ENCODE measurements at regions not wholly inside any gene's neighbourhood (a gene's known extent, or its start where the extent isn't known, plus 50 kb on each side); places are given as distances from the start of the nearest gene placed in this dataset.

DNA sequence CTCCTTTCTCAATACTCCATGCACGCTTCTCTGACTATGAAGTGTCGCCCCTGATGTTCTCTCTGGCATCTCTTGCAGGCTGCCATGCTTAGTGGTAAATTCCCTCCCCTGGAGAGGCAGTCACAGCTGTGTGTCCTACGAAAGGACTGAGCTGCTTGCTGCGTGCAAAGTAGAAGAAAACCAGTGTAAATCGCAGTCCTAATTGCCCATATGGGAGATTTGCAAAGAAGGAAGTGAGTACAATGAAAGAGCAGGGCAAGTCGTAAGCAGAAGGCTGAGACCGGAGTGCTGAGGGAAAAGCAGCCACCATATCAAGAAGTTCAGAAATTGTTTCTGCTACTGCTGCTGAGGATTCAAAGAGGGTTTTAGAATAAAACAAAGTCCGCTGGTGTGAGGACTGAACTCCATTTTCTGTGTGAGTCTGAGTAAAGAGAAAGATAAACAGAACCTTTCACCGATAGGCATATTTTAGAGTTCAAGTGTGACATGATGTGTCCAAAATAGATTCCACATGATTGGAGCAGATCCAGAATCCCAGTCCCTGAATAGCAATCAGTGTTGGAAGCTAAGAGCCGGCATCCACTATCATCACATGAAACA lies 507.8 kb upstream of the MPDZ start:
- Histone ChIP-seq H3K9ac (ENCODE audit: low read depth, low read length) (no peak overlapping the region), H3K36me3 (ENCODE audit: insufficient read depth, low read length) (no peaks in the 10 kb centered on the region), H3K4me1 (ENCODE audit: insufficient read depth, low read length) (0 out of 2 replicates have a peak, but pooled peaks cover 2% of the 10 kb centered on the region), H3K9me3 (ENCODE audit: insufficient read depth, low read depth, low read length) (no peaks in the 10 kb centered on the region), H3K27me3 (ENCODE audit: insufficient read depth, low read length) (no peaks in the 10 kb centered on the region), H3K4me3 (ENCODE audit: low read length) (no peak overlapping the region), H3K27ac (ENCODE audit: low read depth, low read length) (no peak overlapping the region)
- WGBS: 90% methylated on average over 10 of the region's 10 CpGs

DNA sequence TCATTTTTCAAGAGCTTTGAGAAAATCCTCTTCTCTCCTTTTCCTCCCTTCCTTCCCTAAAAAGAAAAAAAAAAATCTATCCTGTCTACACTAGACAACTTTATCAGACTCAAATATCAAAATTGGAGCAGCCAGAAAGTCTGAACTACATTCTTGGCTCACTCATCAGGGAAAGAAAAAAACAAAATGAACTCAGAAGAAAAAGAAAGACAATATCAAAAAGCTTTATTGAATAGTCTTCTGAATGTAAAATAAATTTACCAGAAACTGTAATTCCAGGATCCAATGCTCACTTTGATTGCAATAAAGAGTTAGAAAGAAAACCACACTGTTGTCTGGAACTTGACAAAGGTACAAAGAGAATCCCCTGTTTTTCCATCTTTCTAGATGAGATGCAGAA lies 507.2 kb upstream of the MPDZ start:
- Histone ChIP-seq H3K27me3 (ENCODE audit: insufficient read depth, low read length) (no peaks in the 10 kb centered on the region), H3K27ac (ENCODE audit: low read depth, low read length) (no peak overlapping the region)

DNA sequence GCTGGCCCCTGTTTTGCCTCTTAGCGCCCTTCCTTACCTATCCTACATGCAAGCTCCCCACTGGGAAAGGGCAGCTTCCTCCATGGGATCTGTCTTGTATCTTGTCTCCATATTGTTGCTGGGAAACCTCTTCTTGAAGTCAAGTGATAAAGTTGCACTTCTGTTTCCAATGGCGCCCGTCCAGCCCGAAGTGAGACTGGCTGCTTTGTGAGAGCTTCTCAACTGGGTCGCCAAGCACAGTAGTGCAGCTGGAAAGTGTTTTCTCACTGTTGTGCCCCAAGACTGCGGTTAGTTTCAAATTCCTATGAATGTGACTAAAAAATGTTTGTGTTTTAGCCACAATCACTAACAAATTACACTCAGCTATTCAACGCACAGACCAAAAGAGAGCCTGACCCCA lies 506.6 kb upstream of the MPDZ start:
- Histone ChIP-seq H3K27me3 (ENCODE audit: insufficient read depth, low read length) (no peaks in the 10 kb centered on the region), H3K9ac (ENCODE audit: low read depth, low read length) (no peak overlapping the region), H3K36me3 (ENCODE audit: insufficient read depth, low read length) (no peaks in the 10 kb centered on the region), H3K9me3 (ENCODE audit: insufficient read depth, low read depth, low read length) (no peaks in the 10 kb centered on the region), H3K27ac (ENCODE audit: low read depth, low read length) (no peak overlapping the region), H3K4me3 (ENCODE audit: low read length) (no peak overlapping the region), H3K4me1 (ENCODE audit: insufficient read depth, low read length) (0 out of 2 replicates have a peak, but pooled peaks cover 2% of the 10 kb centered on the region)
- 90% methylated on average over 7 of the region's 7 CpGs for WGBS

More for the DNA sequence above, 507.2 kb upstream of the MPDZ start:
- Histone ChIP-seq H3K36me3 (ENCODE audit: insufficient read depth, low read length) (no peaks in the 10 kb centered on the region), H3K9ac (ENCODE audit: low read depth, low read length) (no peak overlapping the region), H3K9me3 (ENCODE audit: insufficient read depth, low read depth, low read length) (no peaks in the 10 kb centered on the region), H3K4me3 (ENCODE audit: low read length) (no peak overlapping the region), H3K4me1 (ENCODE audit: insufficient read depth, low read length) (0 out of 2 replicates have a peak, but pooled peaks cover 2% of the 10 kb centered on the region)

DNA sequence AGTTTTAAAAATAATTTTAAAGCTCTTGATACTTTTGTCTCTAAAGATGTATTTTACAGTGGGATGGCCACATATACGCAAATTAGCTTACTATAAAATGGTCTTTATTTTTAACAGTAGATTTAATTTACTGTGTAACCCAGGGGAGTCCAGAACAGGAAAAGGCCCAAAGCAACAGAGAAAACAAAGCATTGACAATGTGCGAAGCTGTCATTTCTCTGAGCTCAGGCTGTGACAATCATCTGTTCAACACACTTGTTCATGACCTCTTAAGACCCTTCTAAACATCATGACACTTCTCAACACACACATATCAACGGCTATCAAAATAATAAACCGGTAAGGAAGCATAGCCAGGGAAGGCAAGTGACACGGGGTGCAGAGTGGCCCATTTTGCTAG lies 499.6 kb upstream of the MPDZ start:
- Histone ChIP-seq H3K36me3 (ENCODE audit: insufficient read depth, low read length) (no peaks in the 10 kb centered on the region), H3K4me3 (ENCODE audit: low read length) (no peak overlapping the region), H3K27me3 (ENCODE audit: insufficient read depth, low read length) (no peaks in the 10 kb centered on the region), H3K9ac (ENCODE audit: low read depth, low read length) (no peak overlapping the region), H3K9me3 (ENCODE audit: insufficient read depth, low read depth, low read length) (no peaks in the 10 kb centered on the region), H3K4me1 (ENCODE audit: insufficient read depth, low read length) (peaks cover 3% of the 10 kb centered on the region; the same call in 1 of the 2 replicates), H3K27ac (ENCODE audit: low read depth, low read length) (no peak overlapping the region)
- 90% methylated on average over 4 of the region's 5 CpGs for WGBS

- no peak overlapping the region for H3K4me3 ChIP-seq (ENCODE audit: low read length)
- no peak overlapping the region for H3K27ac ChIP-seq (ENCODE audit: low read depth, low read length)
- WGBS: 78% methylated on average over 4 of the region's 4 CpGs
- H3K36me3 ChIP-seq (ENCODE audit: insufficient read depth, low read length): no peaks in the 10 kb centered on the region
- peaks cover 3% of the 10 kb centered on the region; the same call in 1 of the 2 replicates for H3K4me1 ChIP-seq (ENCODE audit: insufficient read depth, low read length)
- H3K27me3 ChIP-seq (ENCODE audit: insufficient read depth, low read length): no peaks in the 10 kb centered on the region
- H3K9me3 ChIP-seq (ENCODE audit: insufficient read depth, low read depth, low read length): no peaks in the 10 kb centered on the region
- no peak overlapping the region for H3K9ac ChIP-seq (ENCODE audit: low read depth, low read length)
Observed at GRCh38 chr9:13778631-13779030, 499.1 kb upstream of the MPDZ start.

DNA sequence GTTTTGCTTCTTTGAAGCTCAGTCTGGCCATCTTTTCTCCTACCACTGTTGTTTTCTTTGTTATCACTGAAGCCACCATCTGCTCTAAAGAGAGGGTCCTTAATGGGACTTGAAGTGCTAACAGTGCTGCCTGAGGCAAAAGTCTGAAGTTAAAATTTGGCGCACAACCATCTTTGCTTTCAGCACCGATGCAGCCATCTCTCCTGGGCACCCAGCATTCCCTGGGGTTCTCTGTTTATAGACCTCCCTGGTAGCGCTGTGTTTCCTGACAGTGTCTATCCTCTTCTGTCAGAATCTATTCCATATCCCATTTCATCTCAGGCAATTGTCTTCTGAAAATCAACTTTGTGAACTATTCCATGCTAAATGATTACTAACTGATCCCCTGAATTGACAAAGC lies 491.5 kb upstream of the MPDZ start:
- H3K9ac ChIP-seq (ENCODE audit: low read depth, low read length): no peak overlapping the region
- H3K4me1 ChIP-seq (ENCODE audit: insufficient read depth, low read length): no peaks in the 10 kb centered on the region
- H3K27ac ChIP-seq (ENCODE audit: low read depth, low read length): no peak overlapping the region
- no peaks in the 10 kb centered on the region for H3K36me3 ChIP-seq (ENCODE audit: insufficient read depth, low read length)
- H3K4me3 ChIP-seq (ENCODE audit: low read length): no peak overlapping the region
- H3K27me3 ChIP-seq (ENCODE audit: insufficient read depth, low read length): no peaks in the 10 kb centered on the region
- H3K9me3 ChIP-seq (ENCODE audit: insufficient read depth, low read depth, low read length): no peaks in the 10 kb centered on the region
- 95% methylated on average over 3 of the region's 3 CpGs for WGBS

GRCh38 chr9:13769641-13770040 lies 490.1 kb upstream of the MPDZ start:
- Histone ChIP-seq H3K4me3 (ENCODE audit: low read length) (no peak overlapping the region), H3K27me3 (ENCODE audit: insufficient read depth, low read length) (no peaks in the 10 kb centered on the region), H3K4me1 (ENCODE audit: insufficient read depth, low read length) (no peaks in the 10 kb centered on the region), H3K9ac (ENCODE audit: low read depth, low read length) (no peak overlapping the region), H3K36me3 (ENCODE audit: insufficient read depth, low read length) (no peaks in the 10 kb centered on the region), H3K9me3 (ENCODE audit: insufficient read depth, low read depth, low read length) (no peaks in the 10 kb centered on the region), H3K27ac (ENCODE audit: low read depth, low read length) (no peak overlapping the region)
- no CpG with 5 or more reads among the region's 1 CpG for WGBS

DNA sequence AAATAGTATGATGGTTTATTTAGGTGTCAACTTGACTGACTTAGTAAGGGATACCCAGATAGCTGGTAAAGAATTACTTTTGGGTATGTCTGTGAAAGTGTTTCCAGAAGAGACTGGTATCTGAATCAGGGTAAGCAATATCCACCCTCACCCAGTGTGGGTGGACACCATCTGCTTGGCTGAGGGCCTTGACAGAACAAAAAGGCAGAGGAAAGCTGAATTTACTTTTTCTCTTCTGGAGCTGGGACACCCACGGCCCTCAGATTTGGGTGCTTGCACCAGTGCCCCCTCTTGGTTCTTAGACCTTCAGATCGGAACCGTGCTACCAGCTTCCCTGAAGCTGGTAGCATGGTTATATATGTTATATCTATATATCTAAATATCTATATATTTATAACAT lies 489.5 kb upstream of the MPDZ start:
- H3K4me3 ChIP-seq (ENCODE audit: low read length): no peak overlapping the region
- H3K9me3 ChIP-seq (ENCODE audit: insufficient read depth, low read depth, low read length): no peaks in the 10 kb centered on the region
- H3K4me1 ChIP-seq (ENCODE audit: insufficient read depth, low read length): no peaks in the 10 kb centered on the region
- H3K36me3 ChIP-seq (ENCODE audit: insufficient read depth, low read length): no peaks in the 10 kb centered on the region
- 98% methylated on average over 3 of the region's 3 CpGs for WGBS
- H3K27me3 ChIP-seq (ENCODE audit: insufficient read depth, low read length): no peaks in the 10 kb centered on the region
- no peak overlapping the region for H3K9ac ChIP-seq (ENCODE audit: low read depth, low read length)
- no peak overlapping the region for H3K27ac ChIP-seq (ENCODE audit: low read depth, low read length)

- no peaks in the 10 kb centered on the region for H3K9me3 ChIP-seq (ENCODE audit: insufficient read depth, low read depth, low read length)
- no peaks in the 10 kb centered on the region for H3K36me3 ChIP-seq (ENCODE audit: insufficient read depth, low read length)
- H3K4me3 ChIP-seq (ENCODE audit: low read length): no peak overlapping the region
- H3K27me3 ChIP-seq (ENCODE audit: insufficient read depth, low read length): no peaks in the 10 kb centered on the region
- 89% methylated on average over 3 of the region's 3 CpGs for WGBS
- H3K4me1 ChIP-seq (ENCODE audit: insufficient read depth, low read length): no peaks in the 10 kb centered on the region
- no peak overlapping the region for H3K9ac ChIP-seq (ENCODE audit: low read depth, low read length)
- H3K27ac ChIP-seq (ENCODE audit: low read depth, low read length): no peak overlapping the region
Observed at GRCh38 chr9:13762209-13762608, 482.7 kb upstream of the MPDZ start.

- H3K27me3 ChIP-seq (ENCODE audit: insufficient read depth, low read length): no peaks in the 10 kb centered on the region; the same call in 1 of the 2 replicates
- 96% methylated on average over 3 of the region's 3 CpGs for WGBS
- no peak overlapping the region for H3K27ac ChIP-seq (ENCODE audit: low read depth, low read length)
- no peaks in the 10 kb centered on the region for H3K4me1 ChIP-seq (ENCODE audit: insufficient read depth, low read length)
- no peak overlapping the region for H3K9ac ChIP-seq (ENCODE audit: low read depth, low read length)
- H3K9me3 ChIP-seq (ENCODE audit: insufficient read depth, low read depth, low read length): no peaks in the 10 kb centered on the region
- H3K36me3 ChIP-seq (ENCODE audit: insufficient read depth, low read length): no peaks in the 10 kb centered on the region
- no peak overlapping the region for H3K4me3 ChIP-seq (ENCODE audit: low read length)
Observed at GRCh38 chr9:13759551-13759950, 480.1 kb upstream of the MPDZ start.

GRCh38 chr9:13758936-13759335 lies 479.4 kb upstream of the MPDZ start:
- H3K4me3 ChIP-seq (ENCODE audit: low read length): no peak overlapping the region
- no peak overlapping the region for H3K27ac ChIP-seq (ENCODE audit: low read depth, low read length)
- no peak overlapping the region for H3K9ac ChIP-seq (ENCODE audit: low read depth, low read length)
- H3K4me1 ChIP-seq (ENCODE audit: insufficient read depth, low read length): no peaks in the 10 kb centered on the region
- no peaks in the 10 kb centered on the region; the same call in 1 of the 2 replicates for H3K27me3 ChIP-seq (ENCODE audit: insufficient read depth, low read length)
- H3K36me3 ChIP-seq (ENCODE audit: insufficient read depth, low read length): no peaks in the 10 kb centered on the region
- no peaks in the 10 kb centered on the region for H3K9me3 ChIP-seq (ENCODE audit: insufficient read depth, low read depth, low read length)
- WGBS: 96% methylated on average over 9 of the region's 9 CpGs

DNA sequence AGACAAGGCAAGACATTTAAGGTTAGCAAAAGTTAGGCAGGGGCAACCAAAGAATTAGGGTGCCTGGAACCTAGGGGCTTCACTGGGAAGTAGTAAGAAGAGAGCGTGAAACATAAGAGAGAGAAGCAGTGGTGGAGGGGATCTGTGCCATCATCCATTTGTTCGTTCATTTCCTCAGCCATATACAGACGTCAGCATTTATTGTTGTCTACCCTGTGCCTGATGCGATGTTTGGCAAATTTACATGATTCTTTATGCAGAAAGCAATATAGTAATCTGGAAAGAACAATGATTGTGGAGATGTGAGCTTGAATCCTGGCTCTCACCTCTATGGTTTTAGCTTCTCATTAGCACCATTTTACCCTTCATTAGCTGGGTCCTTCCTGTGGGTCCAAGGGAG lies 477.5 kb upstream of the MPDZ start:
- Histone ChIP-seq H3K9me3 (ENCODE audit: insufficient read depth, low read depth, low read length) (no peaks in the 10 kb centered on the region), H3K36me3 (ENCODE audit: insufficient read depth, low read length) (no peaks in the 10 kb centered on the region), H3K4me3 (ENCODE audit: low read length) (no peak overlapping the region), H3K4me1 (ENCODE audit: insufficient read depth, low read length) (no peaks in the 10 kb centered on the region), H3K27me3 (ENCODE audit: insufficient read depth, low read length) (no peaks in the 10 kb centered on the region; the same call in 1 of the 2 replicates), H3K9ac (ENCODE audit: low read depth, low read length) (no peak overlapping the region), H3K27ac (ENCODE audit: low read depth, low read length) (no peak overlapping the region)
- WGBS: 99% methylated on average over 4 of the region's 4 CpGs
